ENCODE measurements at regions not wholly inside any gene's neighbourhood (a gene's known extent, or its start where the extent isn't known, plus 50 kb on each side); places are given as distances from the start of the nearest gene placed in this dataset.

- H3K4me3 ChIP-seq, result no peak overlapping the region
- H3K9ac ChIP-seq (ENCODE audit: insufficient read depth in 1 of 2, low read depth in 2 of 2, low read length in 2 of 2), result no peak overlapping the region
- 21% methylated on average over 3 of the region's 3 CpGs for WGBS (ENCODE audit: insufficient coverage, low coverage, missing lambda C conversion rate)
- H3K9me1 ChIP-seq (ENCODE audit: control insufficient read depth, insufficient read depth, low read length), result no peaks in the 10 kb centered on the region
- BruUV-seq (replicated peaks), result no TSS peak
- no peaks in the 10 kb centered on the region for H3K4me1 ChIP-seq (replicated peaks in 1 of 2; ENCODE audit: control insufficient read depth in 2 of 2, insufficient read depth in 2 of 2, low read length in 2 of 2)
- H3K79me2 ChIP-seq (ENCODE audit: control insufficient read depth, insufficient read depth, low read length), result no peaks in the 10 kb centered on the region
- no peaks in the 10 kb centered on the region for H3K27me3 ChIP-seq (ENCODE audit: control insufficient read depth in 2 of 2, insufficient read depth in 2 of 2, low read length in 2 of 2)
- H3K9me3 ChIP-seq (replicated peaks; ENCODE audit: control insufficient read depth, insufficient read depth, low read depth, low read length), result no peaks in the 10 kb centered on the region
- ChIA-PET POLR2A (no interaction called here), CTCF (ENCODE audit: low intra/inter-chr PET ratio) (no interaction called here)
- H4K20me1 ChIP-seq (replicated peaks; ENCODE audit: control insufficient read depth, insufficient read depth, low read length), result no peaks in the 10 kb centered on the region
- in situ Hi-C loops (cut with MboI), result no loop called here
- no peak for ATAC-seq
- no peak for FAIRE-seq
- no peak for TF ChIP-seq SP1 (CRISPR knock-in tag; IDR thresholded peaks at IDR 0.05)
- TF ChIP-seq, protein P1, sequence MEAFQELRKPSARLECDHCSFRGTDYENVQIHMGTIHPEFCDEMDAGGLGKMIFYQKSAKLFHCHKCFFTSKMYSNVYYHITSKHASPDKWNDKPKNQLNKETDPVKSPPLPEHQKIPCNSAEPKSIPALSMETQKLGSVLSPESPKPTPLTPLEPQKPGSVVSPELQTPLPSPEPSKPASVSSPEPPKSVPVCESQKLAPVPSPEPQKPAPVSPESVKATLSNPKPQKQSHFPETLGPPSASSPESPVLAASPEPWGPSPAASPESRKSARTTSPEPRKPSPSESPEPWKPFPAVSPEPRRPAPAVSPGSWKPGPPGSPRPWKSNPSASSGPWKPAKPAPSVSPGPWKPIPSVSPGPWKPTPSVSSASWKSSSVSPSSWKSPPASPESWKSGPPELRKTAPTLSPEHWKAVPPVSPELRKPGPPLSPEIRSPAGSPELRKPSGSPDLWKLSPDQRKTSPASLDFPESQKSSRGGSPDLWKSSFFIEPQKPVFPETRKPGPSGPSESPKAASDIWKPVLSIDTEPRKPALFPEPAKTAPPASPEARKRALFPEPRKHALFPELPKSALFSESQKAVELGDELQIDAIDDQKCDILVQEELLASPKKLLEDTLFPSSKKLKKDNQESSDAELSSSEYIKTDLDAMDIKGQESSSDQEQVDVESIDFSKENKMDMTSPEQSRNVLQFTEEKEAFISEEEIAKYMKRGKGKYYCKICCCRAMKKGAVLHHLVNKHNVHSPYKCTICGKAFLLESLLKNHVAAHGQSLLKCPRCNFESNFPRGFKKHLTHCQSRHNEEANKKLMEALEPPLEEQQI (IDR thresholded peaks at IDR 0.05), result no peak
- TF ChIP-seq KAT7 (CRISPR knock-in tag; IDR thresholded peaks at IDR 0.05; ENCODE audit: borderline replicate concordance), result no peak
- TF ChIP-seq JUN (IDR thresholded peaks at IDR 0.05; ENCODE audit: borderline replicate concordance, low read depth, low read length), result no peak
- no peak for TF ChIP-seq JUN (CRISPR knock-in tag; IDR thresholded peaks at IDR 0.05; ENCODE audit: borderline replicate concordance)
- no peak for TF ChIP-seq SP2 (IDR thresholded peaks at IDR 0.05; ENCODE audit: extremely low read depth, low read depth, low read length, poor library complexity, severe bottlenecking)
- no peak for TF ChIP-seq SMAD2 (IDR thresholded peaks at IDR 0.05; ENCODE audit: low read depth, low read length)
- TF ChIP-seq LARP7 (IDR thresholded peaks at IDR 0.05), result no peak
- no peak for TF ChIP-seq HOXB6 (CRISPR knock-in tag; IDR thresholded peaks at IDR 0.05; ENCODE audit: borderline replicate concordance)
- TF ChIP-seq, protein P2, sequence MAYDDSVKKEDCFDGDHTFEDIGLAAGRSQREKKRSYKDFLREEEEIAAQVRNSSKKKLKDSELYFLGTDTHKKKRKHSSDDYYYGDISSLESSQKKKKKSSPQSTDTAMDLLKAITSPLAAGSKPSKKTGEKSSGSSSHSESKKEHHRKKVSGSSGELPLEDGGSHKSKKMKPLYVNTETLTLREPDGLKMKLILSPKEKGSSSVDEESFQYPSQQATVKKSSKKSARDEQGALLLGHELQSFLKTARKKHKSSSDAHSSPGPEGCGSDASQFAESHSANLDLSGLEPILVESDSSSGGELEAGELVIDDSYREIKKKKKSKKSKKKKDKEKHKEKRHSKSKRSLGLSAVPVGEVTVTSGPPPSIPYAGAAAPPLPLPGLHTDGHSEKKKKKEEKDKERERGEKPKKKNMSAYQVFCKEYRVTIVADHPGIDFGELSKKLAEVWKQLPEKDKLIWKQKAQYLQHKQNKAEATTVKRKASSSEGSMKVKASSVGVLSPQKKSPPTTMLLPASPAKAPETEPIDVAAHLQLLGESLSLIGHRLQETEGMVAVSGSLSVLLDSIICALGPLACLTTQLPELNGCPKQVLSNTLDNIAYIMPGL (CRISPR knock-in tag; IDR thresholded peaks at IDR 0.05), result no peak
- TF ChIP-seq MYNN (IDR thresholded peaks at IDR 0.05), result no peak
- TF ChIP-seq MYNN (CRISPR knock-in tag; IDR thresholded peaks at IDR 0.05), result no peak
- no peak for TF ChIP-seq ARHGAP35 (IDR thresholded peaks at IDR 0.05; ENCODE audit: partially characterized antibody)
- no peak for TF ChIP-seq HDAC6 (IDR thresholded peaks at IDR 0.05; ENCODE audit: low read depth, low read length)
- no peaks in the 10 kb centered on the region for H3K36me3 ChIP-seq (ENCODE audit: control insufficient read depth, insufficient read depth, low read length)
- no peak overlapping the region for H3K4me2 ChIP-seq (ENCODE audit: insufficient read depth, low read length)
- DNase-seq (ENCODE audit: extremely low read depth in 1 of 4, low spot score in 3 of 4), result no peak
- intact Hi-C loops (cut with micrococcal nuclease), result no loop called here
- no peak overlapping the region for H3K27ac ChIP-seq (ENCODE audit: extremely low read depth, low read depth, low read length)
- H2AFZ ChIP-seq (ENCODE audit: low read depth, low read length), result no peak overlapping the region
Measured at GRCh38 chrX:113873056-113873455, 710.8 kb upstream of the HTR2C start.

Data from K562 (cell line).